Keratinocyte (primary cell): ENCODE measurements at regions not wholly inside any gene's neighbourhood (a gene's known extent, or its start where the extent isn't known, plus 50 kb on each side); places are given as distances from the start of the nearest gene placed in this dataset.

Experiments
- CTCF ChIP-seq, 3 experiments: IDR thresholded peaks in 1 of 3; conservative IDR thresholded peaks in 1 of 3; optimal IDR thresholded peaks in 1 of 3; 2 replicates in 2 of 3; 3 replicates in 1 of 3; pipeline versions ENCODE3 to v1.5.1; 2011; ENCODE audit warnings: low read length in 3 of 3, mild to moderate bottlenecking in 3 of 3, moderate library complexity in 2 of 3, control low read depth in 1 of 3, inconsistent platforms in 1 of 3; ENCODE audit not compliant: insufficient read depth in 2 of 3; ENCODE audit errors: extremely low read depth in 1 of 3
- EZH2 ChIP-seq: IDR thresholded peaks from one replicate; pipeline ENCODE4 v1.6.1; 2012; ENCODE audit warnings: inconsistent platforms, mild to moderate bottlenecking, low read length, moderate library complexity

- TF ChIP-seq CTCF (optimal IDR thresholded peaks at IDR 0.05 in 1 of 3, IDR thresholded peaks at IDR 0.05 in 1 of 3, conservative IDR thresholded peaks at IDR 0.05 in 1 of 3; ENCODE audit: extremely low read depth in 1 of 3, insufficient read depth in 2 of 3, low read length in 3 of 3) = no peak
- no peak for TF ChIP-seq EZH2
Observed at GRCh38 chr21:35219291-35219690, 170.2 kb upstream of the RUNX1 start.
